ENCODE measurements at regions not wholly inside any gene's neighbourhood (a gene's known extent, or its start where the extent isn't known, plus 50 kb on each side); places are given as distances from the start of the nearest gene placed in this dataset.

DNA sequence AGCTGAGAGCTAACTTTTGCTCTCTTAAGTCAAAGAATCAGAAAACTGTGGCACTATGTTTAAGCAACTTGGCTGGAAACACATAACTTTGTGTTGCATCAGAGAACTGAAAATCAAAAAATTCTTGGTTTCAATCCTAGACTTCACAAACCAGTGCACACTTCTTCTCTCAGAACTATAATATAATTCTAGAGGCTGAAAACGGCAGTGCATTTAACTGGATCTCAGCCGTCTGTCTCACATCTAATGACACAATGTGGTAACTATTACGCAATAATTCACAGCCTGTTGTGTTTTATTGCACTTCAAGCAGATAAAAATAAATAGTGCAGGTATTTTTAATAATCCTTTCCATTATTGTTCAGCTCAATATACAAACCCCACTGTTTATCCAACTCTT, 260.6 kb upstream of the DIAPH2 start:
- intact Hi-C loops (cut with DNase I), result no loop called here
- no peak for DNase-seq (ENCODE audit: low spot score)

DNA sequence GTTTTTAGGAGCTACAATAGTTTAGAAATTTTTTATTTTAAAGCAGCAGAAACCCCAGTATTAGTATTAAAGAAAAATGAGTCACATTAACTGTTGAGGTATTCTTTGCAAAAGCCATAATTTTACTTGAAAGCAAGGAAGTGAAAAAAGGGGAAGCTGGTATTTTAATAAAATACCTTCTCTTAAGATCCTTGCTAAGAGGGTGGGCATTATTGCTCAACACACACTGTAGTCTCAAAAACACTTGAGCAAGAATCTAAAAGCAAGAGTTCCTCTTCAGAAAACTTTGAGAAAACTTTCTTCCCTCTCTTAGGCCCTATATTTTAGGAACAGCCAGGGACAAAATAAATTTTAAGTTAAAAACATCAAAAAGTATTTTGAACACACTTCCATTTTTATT, 259.4 kb upstream of the DIAPH2 start:
- no peak for DNase-seq (ENCODE audit: low spot score)
- intact Hi-C loops (cut with DNase I), result no loop called here

DNA sequence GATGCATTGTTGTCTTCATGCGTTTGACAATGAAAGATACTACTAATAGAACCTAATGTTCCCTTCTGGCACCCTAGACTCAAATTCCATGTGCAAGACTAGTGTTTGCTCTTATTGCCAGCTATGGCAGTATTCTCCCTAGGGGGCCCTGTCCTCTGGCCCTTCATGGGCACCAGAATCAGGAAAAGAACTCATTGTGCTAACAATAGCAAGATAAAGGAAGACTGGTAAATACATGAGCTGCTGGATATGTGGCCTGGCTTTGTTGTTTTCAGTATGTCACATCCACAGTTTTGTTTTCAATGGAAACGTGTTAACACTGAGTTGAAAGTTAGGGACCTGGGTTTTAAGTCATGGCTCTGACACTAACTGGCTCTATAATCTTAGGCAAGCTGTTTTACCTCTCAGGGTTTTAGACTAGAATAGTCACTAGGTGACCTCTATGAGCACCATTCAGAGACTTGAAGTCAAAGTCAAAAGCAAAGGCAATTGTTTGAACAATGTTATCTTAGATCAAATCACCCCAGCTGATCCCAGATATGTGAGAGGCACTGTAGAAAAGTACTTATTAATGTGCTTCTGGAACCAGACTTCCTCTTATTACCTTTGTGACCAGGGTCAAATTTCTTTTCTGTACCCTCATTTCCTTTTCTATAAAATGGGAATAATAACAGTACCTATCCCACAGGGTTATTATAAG, 253.7 kb upstream of the DIAPH2 start:
- DNase-seq (ENCODE audit: low spot score), result no peak
- intact Hi-C loops (cut with DNase I), result loop anchor here (10.0 kb wide), 1 partner anchor 254 kb away; the partner anchor contains the start of gene DIAPH2

DNA sequence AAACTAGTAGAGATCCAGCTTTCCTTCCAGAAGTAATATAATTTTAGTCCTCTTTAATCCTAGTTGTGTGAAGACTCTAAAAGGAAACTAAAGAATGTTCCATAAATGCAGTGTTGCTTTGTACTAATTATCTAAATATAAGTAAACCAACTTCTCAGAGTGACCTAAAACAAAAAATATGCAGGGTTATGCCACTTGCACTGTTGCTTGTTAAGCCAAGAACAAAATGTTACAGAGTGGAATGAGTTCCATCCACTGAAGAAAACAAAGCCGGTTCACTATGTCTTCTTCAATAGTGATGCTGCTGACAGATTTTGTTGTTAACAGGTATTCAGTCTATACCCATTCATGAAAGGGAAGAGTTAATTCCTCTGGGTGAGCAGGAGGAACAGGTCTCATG, 252.0 kb upstream of the DIAPH2 start:
- no peak for DNase-seq (ENCODE audit: low spot score)
- intact Hi-C loops (cut with DNase I), result loop anchor here (10.0 kb wide), 1 partner anchor 252 kb away; the partner anchor contains the start of gene DIAPH2

DNA sequence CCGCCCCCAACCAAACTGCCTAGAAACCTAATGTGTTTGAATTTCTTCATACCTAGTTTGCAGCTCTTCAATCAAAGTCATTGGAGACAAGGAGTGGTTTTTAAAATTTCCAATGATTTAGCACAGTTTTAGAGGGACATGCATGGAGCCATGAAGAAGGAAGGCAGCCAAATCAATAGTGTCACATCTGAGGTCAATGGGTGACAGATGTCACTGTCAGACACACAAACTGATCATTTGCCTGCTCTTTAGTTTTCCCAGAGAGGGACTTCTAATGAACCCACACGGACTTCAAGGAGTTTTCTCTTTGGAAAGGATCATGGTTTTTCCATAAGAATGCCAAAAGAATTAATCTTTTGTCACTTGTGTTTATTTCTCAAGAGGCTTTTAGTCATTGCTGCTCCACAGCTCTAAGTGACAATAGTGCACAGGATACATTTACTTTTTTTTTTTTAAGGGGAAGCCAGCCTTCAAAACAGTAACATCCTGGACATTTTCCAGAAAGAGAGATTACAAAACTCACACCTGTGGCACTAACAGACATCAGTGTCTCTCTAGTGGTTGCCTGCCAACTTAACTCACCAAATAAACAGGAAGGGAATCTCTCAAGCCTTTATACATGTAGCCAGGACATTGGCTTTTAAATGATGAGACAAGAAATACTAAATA, 251.1 kb upstream of the DIAPH2 start:
- intact Hi-C loops (cut with DNase I), result loop anchor here (10.0 kb wide), 1 partner anchor 251 kb away; the partner anchor contains the start of gene DIAPH2
- no peak for DNase-seq (ENCODE audit: low spot score)

DNA sequence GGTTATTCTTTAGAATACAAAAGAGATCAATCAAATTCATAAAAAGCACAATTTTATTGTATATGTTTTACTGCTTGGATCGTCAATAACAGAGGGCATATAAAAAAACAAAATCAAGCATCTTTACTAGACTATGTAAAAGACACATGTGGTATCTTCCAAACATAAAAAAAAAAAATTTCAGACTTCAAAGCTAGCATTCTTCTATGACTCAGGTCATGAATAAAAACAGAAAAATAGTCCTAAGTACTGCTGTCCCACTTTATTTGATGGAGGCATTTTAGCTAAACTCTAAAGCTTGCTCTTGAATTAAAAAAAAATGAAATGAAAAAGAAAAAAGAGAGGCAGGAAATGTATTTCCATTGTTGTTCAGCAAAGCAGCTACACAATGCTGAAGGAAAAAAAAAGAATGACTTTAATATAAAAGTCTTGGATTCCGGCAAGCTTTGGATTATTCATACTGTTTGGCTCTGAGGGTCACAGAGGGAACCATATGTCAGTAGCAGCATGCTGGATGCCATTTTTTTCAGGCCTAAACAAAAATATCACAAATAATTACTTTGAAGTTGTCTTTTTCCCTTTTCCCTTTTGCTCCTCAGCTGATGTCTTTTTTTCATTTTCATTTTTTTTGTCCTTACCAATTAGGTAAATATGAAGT, 249.1 kb upstream of the DIAPH2 start:
- intact Hi-C loops (cut with DNase I), result loop anchor here (10.0 kb wide), 1 partner anchor 249 kb away; the partner anchor contains the start of gene DIAPH2
- no peak for DNase-seq (ENCODE audit: low spot score)

DNA sequence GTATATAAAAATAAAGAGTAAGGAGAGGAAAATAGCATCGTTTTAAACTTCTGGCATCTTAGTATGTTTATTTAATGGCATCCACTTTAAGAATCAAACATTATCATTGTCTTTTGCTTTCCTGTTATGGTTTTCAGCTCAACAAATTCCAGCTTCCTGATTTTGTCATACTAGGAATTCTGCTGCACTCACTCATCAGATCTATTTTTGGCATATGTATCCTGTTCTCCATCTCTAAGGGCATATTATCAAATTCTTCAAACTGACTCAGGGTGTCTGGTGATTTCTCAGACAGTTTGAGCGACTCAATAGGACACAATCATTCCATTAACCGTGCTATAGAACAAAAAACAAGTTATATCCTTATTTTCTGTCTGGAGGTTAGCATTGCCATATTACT, 248.5 kb upstream of the DIAPH2 start:
- DNase-seq (ENCODE audit: low spot score), result no peak
- intact Hi-C loops (cut with DNase I), result loop anchor here (10.0 kb wide), 1 partner anchor 249 kb away; the partner anchor contains the start of gene DIAPH2

DNA sequence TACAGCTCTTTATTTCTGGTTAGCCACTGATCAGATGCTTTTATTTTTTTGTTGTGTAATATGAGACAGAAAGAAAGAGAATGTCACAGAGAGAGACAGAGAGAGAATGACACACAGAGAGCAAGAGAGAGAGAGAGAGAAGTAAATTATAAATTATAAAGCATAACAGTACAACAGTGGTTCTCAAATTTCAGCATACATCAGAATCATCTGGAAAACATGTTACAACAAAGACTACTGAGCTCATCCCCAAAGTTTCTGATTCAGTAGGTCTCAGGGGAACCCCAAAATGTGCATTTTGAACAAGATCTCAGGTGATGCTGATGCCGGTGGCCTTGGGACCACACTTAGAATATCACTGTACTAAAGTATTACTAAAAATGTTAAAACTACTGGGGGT, 245.8 kb upstream of the DIAPH2 start:
- DNase-seq (ENCODE audit: low spot score), result no peak
- intact Hi-C loops (cut with DNase I), result loop anchor here (10.0 kb wide), 1 partner anchor 246 kb away; the partner anchor contains the start of gene DIAPH2

DNA sequence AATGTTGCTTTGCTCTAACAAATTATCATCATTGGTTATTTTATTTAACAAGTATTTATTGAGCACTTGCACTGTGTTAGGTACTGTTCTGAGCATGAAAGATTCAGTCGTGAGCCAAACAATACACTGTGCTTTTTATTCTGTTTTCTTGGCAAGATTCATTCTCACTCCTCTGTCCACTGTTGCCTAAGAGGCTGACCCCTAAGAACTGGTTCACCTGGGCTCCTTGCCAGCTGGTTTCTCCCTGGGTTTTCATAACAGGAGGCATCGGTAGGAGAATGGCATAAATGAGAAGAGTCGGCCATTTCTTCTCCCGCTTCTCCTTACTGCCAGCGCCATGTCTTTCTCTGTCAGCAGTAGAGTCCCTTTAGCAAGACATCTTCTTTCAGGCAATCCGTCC, 243.7 kb upstream of the DIAPH2 start:
- DNase-seq (ENCODE audit: low spot score), result no peak
- intact Hi-C loops (cut with DNase I), result no loop called here

DNA sequence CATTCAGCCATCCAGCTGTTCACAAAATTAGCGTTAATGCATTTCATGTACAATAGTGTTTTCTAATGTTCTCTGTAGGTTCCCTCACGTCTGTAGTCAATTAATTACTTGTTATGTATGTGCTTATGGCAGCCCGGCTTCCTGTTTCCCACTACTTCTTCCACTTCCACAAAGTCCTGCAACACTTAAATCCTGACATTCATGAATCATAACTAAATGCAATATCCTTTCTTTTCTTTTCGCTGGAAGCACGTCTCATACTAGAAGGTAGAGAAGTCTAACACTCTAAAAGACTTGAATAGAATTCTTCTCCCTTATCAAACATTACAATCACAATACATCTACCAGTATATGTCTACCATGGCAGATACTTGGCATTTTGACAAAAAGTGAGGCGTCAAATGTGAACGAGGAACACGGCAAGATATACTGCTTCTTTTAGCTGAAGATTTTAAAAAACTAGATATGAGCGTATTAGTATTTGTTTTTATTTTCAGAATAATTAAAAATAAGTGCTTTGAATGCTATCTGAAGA, 239.0 kb upstream of the DIAPH2 start:
- intact Hi-C loops (cut with DNase I), result no loop called here
- DNase-seq (ENCODE audit: low spot score), result no peak

DNA sequence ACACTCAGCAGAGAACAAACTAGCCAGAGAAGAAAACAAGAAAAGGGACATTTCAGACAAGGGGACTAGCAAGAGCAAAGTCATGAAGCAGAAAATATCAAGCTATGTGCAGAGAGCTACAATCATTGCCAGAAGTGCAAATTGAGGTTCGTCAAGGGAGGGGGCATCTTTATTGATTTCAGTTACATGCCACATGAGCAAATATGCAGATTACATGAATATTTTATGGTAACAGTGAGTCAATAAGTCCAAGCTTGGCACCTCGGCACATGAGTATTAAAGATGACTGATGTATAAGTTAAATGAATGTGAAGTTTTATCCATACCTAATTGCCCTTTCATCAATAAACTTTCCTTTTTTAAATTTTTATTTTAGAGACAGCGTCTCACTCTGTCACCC, 238.1 kb upstream of the DIAPH2 start:
- no peak for DNase-seq (ENCODE audit: low spot score)
- intact Hi-C loops (cut with DNase I), result no loop called here

DNA sequence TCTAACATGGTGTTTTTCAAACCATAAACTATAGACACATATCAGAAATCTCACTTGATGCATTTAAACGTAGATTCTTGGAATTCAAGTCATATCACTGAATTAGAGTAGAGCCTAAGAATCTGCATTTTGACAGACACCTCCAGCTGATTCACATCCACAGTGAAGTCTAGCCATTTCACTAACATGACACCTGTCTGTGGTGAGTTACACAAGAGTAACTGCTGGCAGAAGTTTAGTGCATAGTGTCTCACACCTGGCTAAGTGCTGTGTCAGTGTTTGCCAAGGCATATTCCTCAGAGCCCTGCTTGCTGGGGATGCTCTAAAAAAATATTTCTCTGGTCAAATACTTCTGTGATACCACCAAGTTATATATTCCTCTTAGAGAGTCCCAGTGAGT, 237.5 kb upstream of the DIAPH2 start:
- intact Hi-C loops (cut with DNase I), result no loop called here
- DNase-seq (ENCODE audit: low spot score), result no peak

DNA sequence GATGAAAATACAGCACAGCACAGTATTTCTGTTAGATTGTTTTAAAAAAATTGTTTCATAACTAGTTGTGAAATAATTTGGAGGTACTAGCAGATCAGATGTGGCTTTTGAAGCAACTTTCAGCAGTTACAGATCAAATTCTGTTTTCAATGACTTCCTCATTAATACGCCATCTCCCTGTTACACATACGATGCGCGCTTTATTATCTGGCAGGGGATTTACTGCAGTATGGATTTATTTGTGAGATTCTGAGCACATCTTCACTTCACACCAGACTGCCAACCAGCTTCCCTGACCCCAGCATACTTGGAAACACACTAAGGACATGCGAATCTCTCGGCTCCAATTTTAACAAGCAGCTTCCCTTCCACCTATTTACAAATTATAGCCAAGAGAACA, 235.5 kb upstream of the DIAPH2 start:
- no peak for DNase-seq (ENCODE audit: low spot score)
- intact Hi-C loops (cut with DNase I), result no loop called here

DNA sequence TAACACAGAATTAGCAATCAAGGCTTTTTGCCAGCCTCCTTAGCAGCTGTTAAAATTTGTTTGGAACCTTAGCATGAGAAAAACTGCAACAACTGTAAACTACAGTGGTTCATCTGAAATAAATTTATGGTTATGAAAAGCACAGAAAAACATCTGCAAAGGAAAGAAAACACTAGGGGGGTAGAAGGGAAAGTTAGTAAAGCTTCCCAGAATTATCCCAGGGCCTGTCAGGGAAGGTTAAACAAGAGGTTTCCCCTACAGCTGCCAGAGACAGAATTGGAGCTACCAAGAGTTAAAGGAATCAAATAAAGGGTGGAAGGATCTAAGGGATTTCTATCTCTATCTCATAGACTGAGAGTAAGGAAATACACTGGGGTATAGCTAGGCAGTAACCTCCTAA, 234.7 kb upstream of the DIAPH2 start:
- intact Hi-C loops (cut with DNase I), result no loop called here
- DNase-seq (ENCODE audit: low spot score), result no peak

DNA sequence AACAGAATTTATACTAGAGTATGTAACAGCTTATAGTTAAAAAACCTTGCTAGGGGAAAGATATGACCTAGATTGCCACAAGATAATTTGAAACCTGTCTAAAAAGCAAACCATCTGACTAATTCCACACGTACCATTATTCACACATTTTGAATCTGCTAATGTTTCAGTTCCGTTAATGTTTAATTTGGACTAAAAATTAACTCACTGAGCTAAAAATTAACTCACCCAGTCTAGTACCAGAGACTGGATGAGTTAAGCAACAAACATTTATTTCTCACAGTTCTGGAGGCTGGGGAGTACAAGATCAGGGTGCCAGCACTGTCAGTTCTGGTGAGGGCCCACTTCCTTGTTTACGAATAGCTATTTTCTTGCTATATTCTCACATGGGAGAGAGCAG, 231.5 kb upstream of the DIAPH2 start:
- no peak for DNase-seq (ENCODE audit: low spot score)
- intact Hi-C loops (cut with DNase I), result no loop called here

DNA sequence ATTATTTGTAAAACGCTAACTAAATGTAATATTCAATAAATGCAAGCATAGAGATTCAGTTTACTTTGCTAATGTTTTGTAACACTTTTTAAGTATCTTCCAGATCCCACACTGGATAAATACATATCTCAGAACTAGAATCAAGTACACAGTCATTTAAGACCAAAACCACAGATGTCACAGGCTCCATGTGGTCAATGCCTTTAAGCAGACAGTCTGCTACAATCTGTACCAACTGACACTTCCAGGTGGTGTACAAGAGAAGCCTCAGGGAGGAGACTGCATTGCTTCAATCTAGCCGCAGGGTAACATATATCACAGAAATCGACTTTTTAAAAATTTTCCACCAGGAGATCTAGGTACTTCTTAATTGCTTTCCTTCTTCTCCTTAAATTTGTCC, 229.6 kb upstream of the DIAPH2 start:
- DNase-seq (ENCODE audit: low spot score), result no peak
- intact Hi-C loops (cut with DNase I), result no loop called here

DNA sequence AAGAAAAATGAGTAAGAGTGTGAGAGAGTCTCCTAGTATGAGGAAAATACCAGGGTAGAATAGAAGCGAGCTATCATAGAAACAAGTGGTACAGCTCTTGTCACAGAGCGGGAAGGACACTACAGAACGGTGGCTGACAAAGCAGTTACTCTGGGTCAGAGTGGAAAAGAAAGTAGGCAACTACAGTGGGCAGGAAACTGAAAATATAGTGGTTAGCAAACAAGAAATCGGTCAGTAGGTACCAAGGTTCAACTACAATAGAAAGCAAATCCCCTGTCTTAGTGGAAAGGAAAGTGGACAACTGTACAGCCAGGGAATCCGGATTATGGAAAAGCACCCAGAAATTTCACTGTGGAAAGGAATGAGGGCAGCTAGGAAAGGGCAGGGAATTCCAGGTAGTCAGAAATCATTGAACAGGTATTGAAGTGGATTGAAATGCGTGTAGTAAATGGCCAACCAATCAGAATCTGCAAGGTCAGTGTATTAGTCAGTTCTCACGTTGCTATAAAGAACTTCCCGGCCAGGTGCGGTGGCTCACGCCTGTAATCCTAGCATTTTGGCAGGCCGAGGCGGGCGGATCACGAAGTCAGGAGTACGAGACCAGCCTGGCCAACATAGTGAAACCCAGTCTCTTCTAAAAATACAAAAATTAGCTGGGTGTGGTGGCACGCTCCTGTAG, 219.6 kb upstream of the DIAPH2 start:
- intact Hi-C loops (cut with DNase I), result no loop called here
- DNase-seq (ENCODE audit: low spot score), result no peak

DNA sequence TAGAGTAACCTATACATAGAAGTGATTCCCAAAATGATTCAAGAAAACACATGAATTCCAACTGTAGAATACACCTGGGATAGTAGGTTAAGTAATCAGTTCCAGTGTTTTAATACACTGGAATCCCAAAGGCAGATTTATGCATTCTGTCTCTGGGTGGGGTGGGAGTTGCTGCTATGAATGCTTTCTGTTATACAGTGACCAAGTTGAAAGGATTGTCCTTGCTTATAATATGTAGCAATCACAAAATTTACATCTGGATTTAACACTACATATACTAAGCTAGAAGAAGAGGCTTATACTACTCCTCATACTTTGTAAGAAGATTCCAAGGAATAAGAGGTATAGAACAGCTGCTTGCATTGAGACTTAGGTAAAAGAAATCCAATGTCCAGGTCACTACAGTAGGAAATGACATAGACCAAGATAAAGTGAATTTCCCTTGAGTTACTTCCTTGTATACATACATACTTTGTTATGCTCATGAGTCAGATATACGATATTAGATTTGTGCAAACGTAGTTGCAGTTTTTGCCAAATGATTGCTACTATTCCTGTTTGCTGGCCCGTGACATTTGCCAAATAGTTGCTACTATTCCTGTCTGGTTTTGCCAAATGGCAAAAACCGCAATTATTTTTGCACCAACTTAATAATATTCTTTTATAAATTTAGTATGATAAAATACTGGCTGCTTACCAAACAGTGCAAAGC, 210.5 kb upstream of the DIAPH2 start:
- DNase-seq (ENCODE audit: low spot score), result no peak
- intact Hi-C loops (cut with DNase I), result no loop called here

DNA sequence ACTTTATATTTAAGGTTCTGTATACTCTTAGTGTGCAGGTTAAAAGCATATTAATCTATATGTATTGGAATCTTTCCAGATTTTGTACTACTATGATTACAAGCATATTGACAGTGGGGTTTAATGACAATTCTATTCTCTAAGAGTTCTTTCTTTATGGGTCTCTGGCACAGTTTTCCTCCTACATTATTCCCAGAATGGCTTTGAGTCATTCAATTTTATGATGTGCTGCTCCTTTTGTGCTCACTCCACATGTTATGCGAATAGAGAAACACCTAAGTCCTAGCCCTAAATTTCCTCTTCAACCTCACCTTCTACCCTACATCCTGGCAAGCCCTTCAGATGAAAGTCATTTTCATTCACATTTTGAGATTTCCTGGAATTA, 209.9 kb upstream of the DIAPH2 start:
- intact Hi-C loops (cut with DNase I), result no loop called here
- DNase-seq (ENCODE audit: low spot score), result no peak
